D721Med (cell line): ENCODE measurements at regions not wholly inside any gene's neighbourhood (a gene's known extent, or its start where the extent isn't known, plus 50 kb on each side); places are given as distances from the start of the nearest gene placed in this dataset.

Experiments used
- DNase-seq: peaks from one replicate; pipeline ENCODE4 v3.0.0; 2011; ENCODE audit warnings: low spot score; ENCODE audit not compliant: insufficient read length
- FAIRE-seq: peaks from 2 replicates; lab custom pipeline; 2011; peaks lifted over from hg19 to GRCh38; lab: Jason Lieb, UNC
- CTCF ChIP-seq: IDR thresholded peaks from 2 replicates; pipeline ENCODE4 v1.5.1; 2012; ENCODE audit warnings: mild to moderate bottlenecking, control low read depth; ENCODE audit not compliant: insufficient read depth; ENCODE audit errors: missing control alignments

DNA sequence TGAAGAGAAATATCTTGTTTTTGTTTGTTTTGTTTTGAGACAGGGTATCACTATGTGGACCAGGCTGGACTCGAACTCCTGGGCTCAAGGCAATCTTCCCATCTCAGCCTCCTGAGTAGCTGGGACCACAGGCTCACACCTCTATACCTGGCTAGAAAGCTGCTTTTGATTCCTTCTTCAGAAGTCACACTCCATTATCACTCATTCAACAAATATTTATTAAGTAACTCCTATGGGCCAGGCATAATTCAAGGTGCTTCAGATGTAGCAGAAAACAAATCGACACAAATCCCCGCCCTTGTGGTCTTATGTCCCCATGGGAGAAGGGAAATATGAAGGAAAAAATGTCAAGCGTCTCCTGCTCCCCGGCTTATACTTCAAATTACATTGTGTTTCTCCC lies 72.6 kb upstream of the DHX15 start:
- DNase-seq (no peak), FAIRE-seq (no peak)
- no peak for TF ChIP-seq CTCF

GRCh38 chr4:24657768-24658617 lies 73.6 kb upstream of the DHX15 start:
- FAIRE-seq (no peak), DNase-seq (no peak)
- no peak for TF ChIP-seq CTCF

DNA sequence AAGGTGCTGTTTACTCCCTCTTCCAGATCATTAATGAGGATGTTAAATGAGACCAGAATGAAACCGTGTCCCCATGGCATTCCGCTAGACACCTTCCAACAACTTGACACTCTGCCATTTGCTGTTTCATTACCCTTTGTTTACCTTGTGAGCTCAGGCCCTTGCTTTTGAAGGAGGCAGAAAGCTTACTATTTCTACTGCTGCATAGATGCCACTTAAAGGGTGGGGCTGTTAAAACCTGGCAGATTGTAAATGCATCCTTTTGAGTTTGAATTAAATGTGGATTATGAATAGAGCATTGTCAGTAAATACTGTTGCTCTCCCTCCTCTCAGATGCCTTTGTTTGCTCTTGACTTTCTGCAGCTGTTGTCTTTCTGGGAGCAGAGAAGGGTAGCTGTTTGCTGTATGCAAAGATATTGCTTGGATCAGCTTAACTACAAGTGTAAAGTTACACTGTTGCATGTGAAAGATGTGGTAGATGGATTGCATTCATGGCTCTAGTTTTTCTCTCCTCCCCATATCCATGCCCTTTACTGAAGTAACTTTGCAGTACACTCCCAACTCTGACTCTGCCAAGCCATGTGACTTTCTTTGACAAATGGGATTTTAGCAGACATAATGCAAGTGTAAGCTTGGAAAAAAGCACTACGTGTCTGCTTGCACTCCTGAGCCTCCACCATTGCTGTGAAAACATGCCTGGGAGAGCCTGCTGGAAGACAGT lies 75.0 kb upstream of the DHX15 start:
- FAIRE-seq (no peak), DNase-seq (no peak)
- TF ChIP-seq CTCF, result no peak

DNA sequence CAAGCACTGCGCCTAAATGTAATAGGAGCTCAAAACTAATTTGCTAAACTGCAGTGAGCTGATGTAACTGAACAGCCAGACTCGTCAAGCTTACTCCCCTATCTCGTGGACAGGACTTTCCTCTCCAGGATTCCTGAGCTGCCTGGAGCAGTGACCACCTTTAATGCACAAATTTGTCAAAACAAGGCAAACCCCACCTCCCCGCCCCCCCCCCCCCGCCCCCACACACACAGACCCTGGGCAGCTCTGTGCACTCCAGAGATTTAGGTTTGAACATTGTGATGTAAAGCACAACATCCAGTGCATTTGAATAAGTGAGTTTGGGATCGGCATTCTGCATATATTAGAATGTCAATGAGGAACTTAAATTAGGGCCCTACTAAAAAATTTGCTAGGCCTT lies 77.7 kb upstream of the DHX15 start:
- no peak for DNase-seq
- FAIRE-seq, result no peak
- no peak for TF ChIP-seq CTCF

GRCh38 chr4:24662542-24662941 lies 78.2 kb upstream of the DHX15 start:
- TF ChIP-seq CTCF, result no peak
- DNase-seq, result no peak
- FAIRE-seq, result no peak

DNA sequence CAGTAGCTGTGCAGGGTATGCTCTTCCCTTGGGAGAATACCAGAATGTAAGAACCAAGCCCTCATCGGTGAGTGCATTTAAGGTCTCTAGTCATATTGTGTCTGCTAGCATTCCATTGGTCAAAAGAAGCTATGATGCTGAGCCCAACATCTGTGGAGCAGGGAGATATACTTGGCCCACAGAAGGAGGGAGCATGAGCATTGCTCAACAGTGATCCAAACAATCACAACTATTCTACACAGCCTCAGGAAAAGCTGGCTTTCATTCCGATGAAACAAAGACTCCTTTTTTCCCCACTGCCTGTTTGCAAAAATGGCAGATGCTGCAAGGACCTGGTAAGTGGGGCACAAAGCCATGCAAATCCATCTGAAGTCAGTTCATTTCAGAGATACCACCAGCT lies 80.6 kb upstream of the DHX15 start:
- TF ChIP-seq CTCF, result no peak
- DNase-seq, result no peak
- FAIRE-seq, result no peak

DNA sequence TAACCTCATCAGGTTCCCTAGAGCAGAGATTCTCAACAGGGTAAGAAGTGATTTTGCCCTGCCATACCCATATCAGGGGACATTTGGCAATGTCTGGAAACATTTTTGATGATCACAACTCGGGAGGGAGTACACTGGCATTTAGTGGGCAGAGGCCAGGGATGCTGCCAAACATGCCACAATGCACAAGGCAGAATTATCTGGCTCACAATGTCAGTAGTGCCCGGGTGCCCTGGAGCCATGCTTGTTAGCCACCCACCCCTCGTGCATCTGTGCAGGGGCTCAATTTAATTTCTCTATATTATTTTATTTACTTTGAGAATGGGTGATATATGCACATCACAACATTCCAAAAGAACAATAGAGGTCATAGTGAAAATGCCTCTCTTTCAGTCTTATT lies 82.0 kb upstream of the DHX15 start:
- FAIRE-seq (no peak), DNase-seq (no peak)
- TF ChIP-seq CTCF, result no peak
